Transverse colon (tissue), 4 donors: ENCODE measurements at regions not wholly inside any gene's neighbourhood (a gene's known extent, or its start where the extent isn't known, plus 50 kb on each side); places are given as distances from the start of the nearest gene placed in this dataset.

Source experiments
- CTCF ChIP-seq, 5 experiments: fragments of 200-600 bp in 3 of 5; fragments of 450-650 bp in 2 of 5; sonication (generic) in 3 of 5; IDR thresholded peaks; 1 replicate in 2 of 5; 2 replicates in 3 of 5; pipeline ENCODE4 v1.5.1; 2016 to 2017; ENCODE audit warnings: antibody characterized with exemption in 5 of 5, inconsistent platforms in 3 of 5, mild to moderate bottlenecking in 2 of 5, moderate library complexity in 1 of 5
- EP300 ChIP-seq: sonication (generic); formaldehyde crosslinking; IDR thresholded peaks from one replicate; pipeline ENCODE4 v1.6.1; 2017; ENCODE audit warnings: antibody characterized with exemption, low read depth
- POLR2AphosphoS5 ChIP-seq, 3 donors: sonication (generic); formaldehyde crosslinking; IDR thresholded peaks; one replicate each; pipeline ENCODE4 v1.6.1; 2016; ENCODE audit warnings: antibody characterized with exemption in 3 of 3

GRCh38 chr12:102301547-102301946 lies 103.9 kb upstream of the PMCH start:
- TF ChIP-seq POLR2AphosphoS5 (IDR thresholded peaks at IDR 0.05) = no peak
- no peak for TF ChIP-seq CTCF (IDR thresholded peaks at IDR 0.05)
- no peak for TF ChIP-seq EP300
